ENCODE measurements at regions not wholly inside any gene's neighbourhood (a gene's known extent, or its start where the extent isn't known, plus 50 kb on each side); places are given as distances from the start of the nearest gene placed in this dataset.

GRCh38 chr6:139655783-139656705 lies 281.6 kb upstream of the CITED2 start (continued):
- TF ChIP-seq ZNF407 (IDR thresholded peaks at IDR 0.05; ENCODE audit: low read depth) (no peak), EP400 (IDR thresholded peaks at IDR 0.05) (0 out of 2 replicates have a peak, but pooled peaks have one; percentile 9), ZNF561 (CRISPR knock-in tag; conservative IDR thresholded peaks at IDR 0.05) (no peak), ELK1 (CRISPR knock-in tag; IDR thresholded peaks at IDR 0.05) (no peak), NKRF (IDR thresholded peaks at IDR 0.05; ENCODE audit: borderline replicate concordance) (0 out of 2 replicates have a peak, but pooled peaks have one; percentile 52), KLF1 (tag; IDR thresholded peaks at IDR 0.05) (peak; percentile 86), TAF1 (IDR thresholded peaks at IDR 0.05; ENCODE audit: control insufficient read depth, extremely low read depth, insufficient read depth, low read length, severe bottlenecking) (no peak), HMBOX1 (IDR thresholded peaks at IDR 0.05) (0 out of 2 replicates have a peak, but pooled peaks have one; percentile 10), CBFB (CRISPR knock-in tag; IDR thresholded peaks at IDR 0.05) (no peak), NBN (IDR thresholded peaks at IDR 0.05; ENCODE audit: low read depth) (0 out of 2 replicates have a peak, but pooled peaks have one; percentile 32), CBX1 (IDR thresholded peaks at IDR 0.05; ENCODE audit: low read depth) (no peak), ZNF124 (CRISPR knock-in tag; IDR thresholded peaks at IDR 0.05) (no peak), RUNX1 (IDR thresholded peaks at IDR 0.05; ENCODE audit: low read depth) (no peak)

All from K562 (cell line).